HCT116 (cell line): ENCODE measurements at regions not wholly inside any gene's neighbourhood (a gene's known extent, or its start where the extent isn't known, plus 50 kb on each side); places are given as distances from the start of the nearest gene placed in this dataset.

Source experiments
- ATAC-seq: fragments of 200-7000 bp; cut with Tn5 transposase; 2 replicates; pipeline ENCODE4 v1.9.1; 2020; ENCODE audit warnings: mild to moderate bottlenecking, moderate library complexity
- BruUV-seq: library from RNA; stranded (reverse); fragments of 400-500 nt; replicated peaks from 2 replicates; lab custom pipeline; 2021; lab: Mats Ljungman, UMichigan
- CTCF ChIA-PET: fragments of 300-600 bp; sonication (Branson Sonifier 250); formaldehyde crosslinking; loops from one replicate; lab custom pipeline; 2021; ENCODE audit warnings: antibody characterized with exemption; lab: Charles Lee
- POLR2A ChIA-PET: fragments of 300-600, 350-600 bp; sonication (Branson Sonifier 250); formaldehyde crosslinking; loops from one replicate; lab custom pipeline; 2021; ENCODE audit warnings: antibody characterized with exemption; lab: Charles Lee
- RAD21 ChIA-PET, 2 experiments: fragments of 300-600 bp; sonication (Branson Sonifier 250); formaldehyde crosslinking; loops; one replicate each; lab custom pipeline; 2023; ENCODE audit warnings: low total read pairs in 2 of 2; ENCODE audit not compliant: uncharacterized antibody in 2 of 2, unreplicated experiment in 2 of 2, low non-redundant PET in 1 of 2; lab: Charles Lee
- DNase-seq: peaks from one replicate; pipeline ENCODE4 v3.0.0-alpha.2; 2010; ENCODE audit warnings: low read depth, low spot score
- H2AFZ ChIP-seq: fragments of 200-600 bp; shearing (Covaris generic), sonication (generic); 2 replicates; pipeline ENCODE4 v1.6.1; 2017; ENCODE audit warnings: low read depth, mixed run types, mixed read lengths, antibody characterized with exemption, low read length; ENCODE audit not compliant: poor library complexity, severe bottlenecking
- H3K27ac ChIP-seq: 2 replicates; pipeline ENCODE4 v1.5.1; 2012; ENCODE audit warnings: low read depth, low read length
- H3K27me3 ChIP-seq: fragments of 200-600 bp; sonication (generic); 2 replicates; pipeline ENCODE4 v1.6.1; 2016; ENCODE audit warnings: mixed run types, low read length, mixed read lengths; ENCODE audit not compliant: insufficient read depth
- H3K36me3 ChIP-seq, 2 experiments: fragments of 200-500 bp in 1 of 2; fragments of 200-600 bp in 1 of 2; sonication (Bioruptor generic) in 1 of 2; sonication (generic) in 1 of 2; 2 replicates each; pipeline versions ENCODE4 v1.5.1 to v1.6.1; 2014 to 2016; ENCODE audit warnings: low read length in 2 of 2, inconsistent platforms in 1 of 2, mixed read lengths in 1 of 2, mixed run types in 1 of 2; ENCODE audit not compliant: insufficient read depth in 2 of 2, control insufficient read depth in 1 of 2
- H3K4me1 ChIP-seq, 2 experiments: fragments of 200-600 bp in 1 of 2; sonication (generic) in 1 of 2; 2 replicates each; pipeline versions ENCODE4 v1.5.1 to v1.6.1; 2012 to 2017; ENCODE audit warnings: low read length in 2 of 2, inconsistent platforms in 1 of 2, mild to moderate bottlenecking in 1 of 2, mixed read lengths in 1 of 2, mixed run types in 1 of 2, moderate library complexity in 1 of 2; ENCODE audit not compliant: insufficient read depth in 2 of 2, control insufficient read depth in 1 of 2
- H3K4me2 ChIP-seq: fragments of 200-600 bp; sonication (generic); 2 replicates; pipeline ENCODE4 v1.6.1; 2017; ENCODE audit warnings: mixed run types, low read length, mixed read lengths
- H3K4me3 ChIP-seq, 2 experiments: fragments of 200-600 bp in 1 of 2; sonication (generic) in 1 of 2; replicated peaks in 1 of 2; 2 replicates each; pipeline ENCODE4 v1.5.1; 2011 to 2016; ENCODE audit warnings: low read length in 2 of 2, control low read depth in 1 of 2, low read depth in 1 of 2, mild to moderate bottlenecking in 1 of 2, mixed read lengths in 1 of 2, mixed run types in 1 of 2
- H3K79me2 ChIP-seq: fragments of 200-600 bp; sonication (generic); 2 replicates; pipeline ENCODE4 v1.6.1; 2017; ENCODE audit warnings: mild to moderate bottlenecking, mixed run types, low read length, moderate library complexity, mixed read lengths; ENCODE audit not compliant: insufficient read depth
- H3K9ac ChIP-seq: fragments of 200-600 bp; sonication (generic); 2 replicates; pipeline ENCODE4 v1.6.1; 2016; ENCODE audit warnings: low read length, mixed read lengths
- H3K9me2 ChIP-seq: fragments of 200-600 bp; sonication (generic), shearing (Covaris generic); 2 replicates; pipeline ENCODE4 v1.6.1; 2017; ENCODE audit warnings: mixed run types, mild to moderate bottlenecking, moderate library complexity; ENCODE audit not compliant: insufficient read depth
- H3K9me3 ChIP-seq, 2 experiments: fragments of 200-500 bp in 1 of 2; fragments of 200-600 bp in 1 of 2; sonication (Bioruptor generic) in 1 of 2; sonication (generic) in 1 of 2; 2 replicates each; pipeline ENCODE4 v1.6.1; 2014 to 2017; ENCODE audit warnings: low read length in 2 of 2, mixed read lengths in 2 of 2, inconsistent platforms in 1 of 2, low read depth in 1 of 2, mild to moderate bottlenecking in 1 of 2, mixed run types in 1 of 2, moderate library complexity in 1 of 2; ENCODE audit not compliant: control insufficient read depth in 1 of 2, insufficient read depth in 1 of 2
- H4K20me1 ChIP-seq: fragments of 200-600 bp; sonication (generic), shearing (Covaris generic); 2 replicates; pipeline ENCODE4 v1.6.1; 2017; ENCODE audit warnings: mixed run types, mild to moderate bottlenecking, moderate library complexity; ENCODE audit not compliant: insufficient read depth
- CBX3 ChIP-seq: IDR thresholded peaks from 2 replicates; pipeline ENCODE4 v1.6.1; 2012; ENCODE audit warnings: low read depth
- CEBPB ChIP-seq: IDR thresholded peaks from 2 replicates; pipeline ENCODE4 v1.6.1; 2012; ENCODE audit warnings: low read depth
- CTCF ChIP-seq, 3 experiments: fragments of 200-600 bp in 1 of 3; sonication (generic) in 1 of 3; IDR thresholded peaks in 2 of 3; conservative IDR thresholded peaks in 1 of 3; 2 replicates each; pipeline ENCODE4 v1.5.1; 2012 to 2017; ENCODE audit warnings: low read depth in 2 of 3, low read length in 2 of 3, antibody characterized with exemption in 1 of 3, borderline replicate concordance in 1 of 3, control low read depth in 1 of 3, mild to moderate bottlenecking in 1 of 3, mixed read lengths in 1 of 3, mixed run types in 1 of 3, moderate library complexity in 1 of 3; ENCODE audit not compliant: insufficient read depth in 1 of 3
- EGR1 ChIP-seq: IDR thresholded peaks from 2 replicates; pipeline ENCODE4 v1.6.1; 2012; ENCODE audit warnings: low read depth
- ELF1 ChIP-seq: IDR thresholded peaks from 2 replicates; pipeline ENCODE4 v1.6.1; 2012; ENCODE audit warnings: low read depth, borderline replicate concordance
- EZH2 ChIP-seq: fragments of 200-600 bp; sonication (generic); IDR thresholded peaks from 2 replicates; pipeline ENCODE4 v1.6.1; 2017; ENCODE audit warnings: antibody characterized with exemption, mixed run types
- EZH2phosphoT487 ChIP-seq: fragments of 200-600 bp; IDR thresholded peaks from 2 replicates; pipeline ENCODE4 v1.6.1; 2018; ENCODE audit warnings: antibody characterized with exemption, borderline replicate concordance
- FOSL1 ChIP-seq: IDR thresholded peaks from 2 replicates; pipeline ENCODE4 v1.6.1; 2012; ENCODE audit warnings: low read depth
- JUND ChIP-seq: IDR thresholded peaks from 2 replicates; pipeline ENCODE4 v1.6.1; 2012
- POLR2A ChIP-seq: IDR thresholded peaks from 2 replicates; pipeline ENCODE4 v1.7.0; 2011; ENCODE audit warnings: borderline replicate concordance; ENCODE audit not compliant: insufficient read depth, insufficient read length; ENCODE audit errors: extremely low read depth
- RAD21 ChIP-seq: IDR thresholded peaks from 2 replicates; pipeline ENCODE4 v1.6.1; 2012; ENCODE audit warnings: low read depth, mild to moderate bottlenecking
- REST ChIP-seq: IDR thresholded peaks from 2 replicates; pipeline ENCODE4 v1.6.1; 2012; ENCODE audit warnings: low read depth
- SIN3A ChIP-seq: IDR thresholded peaks from 2 replicates; pipeline ENCODE4 v1.6.1; 2012; ENCODE audit warnings: low read depth
- SP1 ChIP-seq: IDR thresholded peaks from 2 replicates; pipeline ENCODE4 v1.6.1; 2012; ENCODE audit warnings: low read depth
- SRF ChIP-seq: IDR thresholded peaks from 2 replicates; pipeline ENCODE4 v1.6.1; 2012; ENCODE audit warnings: low read depth
- TCF7L2 ChIP-seq: IDR thresholded peaks from 2 replicates; pipeline ENCODE4 v1.7.0; 2011; ENCODE audit warnings: borderline replicate concordance, inconsistent platforms; ENCODE audit not compliant: insufficient read depth, insufficient read length; ENCODE audit errors: extremely low read depth
- YY1 ChIP-seq: IDR thresholded peaks from 2 replicates; pipeline ENCODE4 v1.6.1; 2011; ENCODE audit warnings: low read length, low read depth, moderate library complexity, mild to moderate bottlenecking; ENCODE audit not compliant: insufficient replicate concordance; ENCODE audit errors: extremely low read depth
- ZBTB33 ChIP-seq: IDR thresholded peaks from 2 replicates; pipeline ENCODE4 v1.6.1; 2011; ENCODE audit warnings: mild to moderate bottlenecking, low read length, moderate library complexity; ENCODE audit not compliant: insufficient replicate concordance; ENCODE audit errors: extremely low read depth
- ZNF274 ChIP-seq: fragments of 200-500 bp; sonication (Bioruptor generic); IDR thresholded peaks from 2 replicates; pipeline ENCODE4 v1.6.1; 2014; ENCODE audit warnings: mild to moderate bottlenecking, low read depth, low read length, inconsistent platforms
- intact Hi-C: fragments of 100-400 bp; cut with micrococcal nuclease; formaldehyde crosslinking; loops from 2 replicates; pipeline ENCODE4 v1.10.0; 2022
- TF ChIP-seq, protein P1 (sequence below): IDR thresholded peaks from 2 replicates; pipeline ENCODE4 v1.6.1; 2012

- Histone ChIP-seq H3K36me3 (no peaks in the 10 kb centered on the region), H3K9ac (no peak overlapping the region), H3K4me1 (no peaks in the 10 kb centered on the region), H3K4me2 (no peak overlapping the region), H3K27ac (no peak overlapping the region), H3K27me3 (no peaks in the 10 kb centered on the region), H3K4me3 (no peak overlapping the region), H3K9me2 (no peaks in the 10 kb centered on the region), H4K20me1 (no peaks in the 10 kb centered on the region), H3K9me3 (peaks cover 5 to 10% of the 10 kb centered on the region in 2 experiments; a peak in 3 of 4 replicates), H2AFZ (no peak overlapping the region), H3K79me2 (no peaks in the 10 kb centered on the region)
- no TSS peak for BruUV-seq
- no peak for DNase-seq
- CTCF ChIA-PET: no interaction called here
- POLR2A ChIA-PET: no interaction called here
- ATAC-seq: no peak
- RAD21 ChIA-PET: no interaction called here
- TF ChIP-seq EZH2phosphoT487 (no peak), RAD21 (no peak), REST (no peak), EZH2 (no peak), YY1 (no peak), TCF7L2 (no peak), ZBTB33 (no peak), POLR2A (no peak), CEBPB (no peak), SRF (no peak), CTCF (IDR thresholded peaks at IDR 0.05 in 2 of 3, conservative IDR thresholded peaks at IDR 0.05 in 1 of 3; ENCODE audit: borderline replicate concordance in 1 of 3, insufficient read depth in 1 of 3, low read depth in 2 of 3, low read length in 2 of 3) (no peak), ELF1 (no peak), ZNF274 (no peak), SP1 (no peak), CBX3 (no peak), FOSL1 (no peak), EGR1 (no peak), SIN3A (no peak), JUND (no peak)
- TF ChIP-seq, protein P1, sequence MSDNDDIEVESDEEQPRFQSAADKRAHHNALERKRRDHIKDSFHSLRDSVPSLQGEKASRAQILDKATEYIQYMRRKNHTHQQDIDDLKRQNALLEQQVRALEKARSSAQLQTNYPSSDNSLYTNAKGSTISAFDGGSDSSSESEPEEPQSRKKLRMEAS: no peak
- intact Hi-C loops: no loop called here
Observed at GRCh38 chr5:18630458-18631045, 996.3 kb downstream of the TAF11L14 start.
